Tibial artery (tissue), 4 donors: ENCODE measurements at regions not wholly inside any gene's neighbourhood (a gene's known extent, or its start where the extent isn't known, plus 50 kb on each side); places are given as distances from the start of the nearest gene placed in this dataset.

ENCODE experiments used
- DNase-seq, 2 donors: peaks; one replicate each; pipeline ENCODE4 v3.0.0-alpha.2; 2019
- H3K27ac ChIP-seq, 2 donors: fragments of 200-600 bp; sonication (generic) in 1 of 2; 1 replicate in 1 of 2; 2 replicates in 1 of 2; pipeline ENCODE4 v1.5.1; 2018 to 2019; ENCODE audit warnings: mild to moderate bottlenecking in 1 of 2
- H3K27me3 ChIP-seq, 2 donors: fragments of 200-600 bp; sonication (generic) in 1 of 2; one replicate each; pipeline versions ENCODE4 v1.5.1 to v1.6.0; 2016 to 2019
- H3K36me3 ChIP-seq, 3 donors: fragments of 200-600 bp; sonication (generic) in 2 of 3; one replicate each; pipeline ENCODE4 v1.5.1; 2016 to 2019; ENCODE audit warnings: mild to moderate bottlenecking in 2 of 3
- H3K4me1 ChIP-seq, 4 donors: fragments of 200-600 bp; sonication (generic) in 2 of 4; 1 replicate in 3 of 4; 2 replicates in 1 of 4; pipeline ENCODE4 v1.5.1; 2016 to 2019
- H3K4me3 ChIP-seq, 2 donors: fragments of 200-600 bp; sonication (generic) in 1 of 2; 1 replicate in 1 of 2; 2 replicates in 1 of 2; pipeline ENCODE4 v1.5.1; 2018 to 2019; ENCODE audit warnings: mild to moderate bottlenecking in 2 of 2
- H3K9me3 ChIP-seq, 3 donors: fragments of 200-600 bp; sonication (generic) in 1 of 3; one replicate each; pipeline ENCODE4 v1.5.1; 2016 to 2019
- intact Hi-C: fragments of 100-400 bp; cut with DNase I; formaldehyde crosslinking; loops from one replicate; pipeline ENCODE4 v1.15.0; 2023; ENCODE audit warnings: low total_unique reads
- TF ChIP-seq, protein P1 (sequence below), 2 experiments: fragments of 200-600 bp in 1 of 2; fragments of 450-650 bp in 1 of 2; IDR thresholded peaks; one replicate each; pipeline ENCODE4 v1.5.1; 2017 to 2019; ENCODE audit warnings: antibody characterized with exemption in 2 of 2, mild to moderate bottlenecking in 1 of 2, moderate library complexity in 1 of 2

DNA sequence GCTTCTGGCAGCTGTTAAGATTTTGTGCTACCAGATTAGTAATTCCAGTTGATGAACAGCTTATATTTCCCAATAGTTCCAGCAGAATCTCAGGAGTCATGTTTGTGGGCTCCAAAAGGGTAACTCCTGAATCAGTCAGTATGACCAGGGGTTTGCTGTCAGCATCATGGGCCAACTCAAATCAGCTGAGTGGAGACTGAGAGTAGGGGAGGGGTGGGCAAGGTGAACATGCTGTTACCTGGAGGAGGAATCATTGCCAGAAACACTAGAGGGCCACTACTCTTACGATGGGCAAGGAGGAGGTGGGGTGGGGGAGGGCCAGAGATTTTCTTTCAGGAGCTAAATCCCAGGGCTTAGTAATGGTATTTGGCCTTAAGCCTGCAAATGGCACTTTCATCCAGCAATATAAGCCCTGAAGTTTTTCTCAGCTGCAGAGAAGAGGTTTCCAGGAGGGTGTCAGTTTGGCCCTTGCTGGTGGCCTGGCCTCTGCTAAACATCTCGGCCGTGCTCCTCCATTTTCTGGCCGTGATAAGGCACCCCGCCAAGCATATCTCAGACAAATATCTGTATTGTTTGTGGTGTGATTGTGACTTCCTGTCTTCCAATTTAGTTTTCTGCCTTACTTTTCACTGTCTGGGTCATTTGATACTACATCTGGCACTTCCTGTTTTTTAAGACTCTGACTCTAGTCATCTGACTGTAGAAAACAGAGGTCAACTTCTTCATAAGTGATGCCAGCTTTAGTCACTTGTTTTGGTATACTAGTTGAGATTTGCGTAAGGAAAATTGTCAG lies 120.5 kb upstream of the CXCR4 start:
- Histone ChIP-seq H3K4me1 (peaks cover 0 to 5% (median 0%) of the 10 kb centered on the region in 4 donors), H3K4me3 (no peak overlapping the region), H3K27me3 (no peaks in the 10 kb centered on the region), H3K27ac (peak overlapping the region; percentile 30 to 51), H3K36me3 (no peaks in the 10 kb centered on the region), H3K9me3 (no peaks in the 10 kb centered on the region)
- intact Hi-C loops = no loop called here
- TF ChIP-seq, protein P1, sequence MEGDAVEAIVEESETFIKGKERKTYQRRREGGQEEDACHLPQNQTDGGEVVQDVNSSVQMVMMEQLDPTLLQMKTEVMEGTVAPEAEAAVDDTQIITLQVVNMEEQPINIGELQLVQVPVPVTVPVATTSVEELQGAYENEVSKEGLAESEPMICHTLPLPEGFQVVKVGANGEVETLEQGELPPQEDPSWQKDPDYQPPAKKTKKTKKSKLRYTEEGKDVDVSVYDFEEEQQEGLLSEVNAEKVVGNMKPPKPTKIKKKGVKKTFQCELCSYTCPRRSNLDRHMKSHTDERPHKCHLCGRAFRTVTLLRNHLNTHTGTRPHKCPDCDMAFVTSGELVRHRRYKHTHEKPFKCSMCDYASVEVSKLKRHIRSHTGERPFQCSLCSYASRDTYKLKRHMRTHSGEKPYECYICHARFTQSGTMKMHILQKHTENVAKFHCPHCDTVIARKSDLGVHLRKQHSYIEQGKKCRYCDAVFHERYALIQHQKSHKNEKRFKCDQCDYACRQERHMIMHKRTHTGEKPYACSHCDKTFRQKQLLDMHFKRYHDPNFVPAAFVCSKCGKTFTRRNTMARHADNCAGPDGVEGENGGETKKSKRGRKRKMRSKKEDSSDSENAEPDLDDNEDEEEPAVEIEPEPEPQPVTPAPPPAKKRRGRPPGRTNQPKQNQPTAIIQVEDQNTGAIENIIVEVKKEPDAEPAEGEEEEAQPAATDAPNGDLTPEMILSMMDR (IDR thresholded peaks at IDR 0.05) = no peak
- peak in 1 of 2 donors; percentile 44 for DNase-seq

DNA sequence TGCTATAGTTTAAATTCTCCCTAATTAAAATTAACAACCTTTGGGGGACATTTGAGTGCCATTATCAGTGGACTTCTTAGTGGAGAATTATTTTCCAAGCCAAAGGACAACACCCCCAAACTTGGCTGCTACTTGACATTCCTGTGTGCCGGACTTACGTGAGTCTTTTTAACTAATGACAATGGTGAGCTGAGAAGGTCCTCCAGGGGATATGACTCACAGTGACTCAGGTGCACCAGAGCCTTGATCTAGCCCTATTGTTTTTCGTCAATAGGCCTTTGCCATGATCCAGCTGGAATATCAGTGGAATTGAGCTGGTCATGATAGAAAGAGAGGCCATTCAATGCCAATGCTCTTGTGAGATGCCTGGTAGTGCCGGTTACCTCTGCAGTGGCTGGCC lies 118.1 kb upstream of the CXCR4 start:
- intact Hi-C loops = no loop called here
- Histone ChIP-seq H3K36me3 (no peaks in the 10 kb centered on the region), H3K27me3 (no peaks in the 10 kb centered on the region), H3K4me1 (peaks cover 0 to 5% (median 0%) of the 10 kb centered on the region in 4 donors), H3K4me3 (no peak overlapping the region), H3K9me3 (no peaks in the 10 kb centered on the region), H3K27ac (no peak overlapping the region)
- no peak for DNase-seq
- TF ChIP-seq, protein P1 (IDR thresholded peaks at IDR 0.05) = no peak

DNA sequence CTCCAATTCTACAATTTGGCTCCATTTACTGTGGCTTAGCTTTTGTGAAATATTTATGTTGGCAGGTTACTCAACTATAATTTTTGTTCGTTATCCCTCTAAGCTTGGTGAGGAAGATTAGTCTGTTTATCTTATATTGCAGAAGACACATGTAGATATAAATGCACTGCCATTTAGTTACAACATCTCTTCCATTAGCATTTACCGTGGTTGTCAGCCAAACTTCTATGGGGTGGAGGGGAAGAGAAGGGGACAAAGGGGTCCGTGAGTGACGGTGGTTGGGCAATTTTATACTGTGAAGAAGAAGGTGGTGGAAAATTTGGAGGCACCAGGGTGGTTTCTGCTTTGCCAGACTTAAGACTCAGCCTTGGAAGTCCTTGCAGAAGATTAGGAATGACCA lies 117.6 kb upstream of the CXCR4 start:
- H3K36me3 ChIP-seq = no peaks in the 10 kb centered on the region
- peaks cover 0 to 5% (median 0%) of the 10 kb centered on the region in 4 donors for H3K4me1 ChIP-seq
- TF ChIP-seq, protein P1 (IDR thresholded peaks at IDR 0.05) = no peak
- no peaks in the 10 kb centered on the region for H3K9me3 ChIP-seq
- H3K4me3 ChIP-seq = no peak overlapping the region
- intact Hi-C loops = no loop called here
- H3K27me3 ChIP-seq = no peaks in the 10 kb centered on the region
- H3K27ac ChIP-seq = no peak overlapping the region
- DNase-seq = no peak

DNA sequence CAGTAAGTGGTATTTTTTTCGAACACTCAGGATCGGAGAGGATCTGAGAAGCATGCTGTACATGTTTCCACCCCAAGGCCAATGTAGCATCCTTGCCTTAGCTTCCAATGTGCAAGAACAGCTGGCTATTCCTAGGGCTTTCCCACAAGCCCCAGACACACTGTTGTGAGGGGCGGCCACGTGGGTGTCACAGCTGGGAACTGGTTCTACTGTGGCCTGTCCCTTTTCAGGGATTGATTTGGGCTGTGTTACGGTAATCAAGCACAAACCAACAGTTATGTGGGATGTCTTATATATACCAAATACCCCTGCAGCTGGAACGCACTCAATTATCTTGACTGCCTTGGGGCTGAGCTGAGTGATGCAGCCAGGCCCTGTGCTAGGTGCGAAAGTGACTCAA lies 116.3 kb upstream of the CXCR4 start:
- peaks cover 0 to 5% (median 0%) of the 10 kb centered on the region in 4 donors for H3K4me1 ChIP-seq

DNA sequence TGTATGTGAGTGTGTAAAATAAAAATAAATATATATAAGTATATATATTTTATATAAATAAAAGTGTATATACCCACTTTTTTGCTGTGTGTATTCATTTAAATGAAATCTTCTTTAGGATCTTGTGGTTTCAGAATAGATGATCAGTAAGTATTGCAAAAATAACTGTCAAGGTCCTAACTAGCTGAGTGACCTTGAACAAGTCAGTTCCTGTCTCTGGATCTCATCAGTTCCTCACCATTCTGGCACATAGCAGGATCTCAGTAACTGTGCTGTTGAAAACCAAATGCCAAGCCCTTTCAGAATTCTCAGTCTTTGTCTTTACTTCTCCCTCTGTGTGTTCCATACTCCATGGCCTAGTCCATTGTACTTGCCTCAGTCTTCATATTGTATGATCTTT lies 115.3 kb upstream of the CXCR4 start:
- intact Hi-C loops = no loop called here
- Histone ChIP-seq H3K36me3 (no peaks in the 10 kb centered on the region), H3K27ac (no peak overlapping the region), H3K4me1 (peaks cover 0 to 4% (median 0%) of the 10 kb centered on the region in 4 donors), H3K4me3 (no peak overlapping the region), H3K27me3 (peaks cover 0 to 3% of the 10 kb centered on the region in 2 donors), H3K9me3 (no peaks in the 10 kb centered on the region)
- TF ChIP-seq, protein P1 (IDR thresholded peaks at IDR 0.05) = no peak
- no peak for DNase-seq

More for the DNA sequence above, 116.3 kb upstream of the CXCR4 start:
- intact Hi-C loops = no loop called here
- TF ChIP-seq, protein P1 (IDR thresholded peaks at IDR 0.05) = no peak
- Histone ChIP-seq H3K4me3 (no peak overlapping the region), H3K27me3 (no peaks in the 10 kb centered on the region), H3K27ac (no peak overlapping the region), H3K36me3 (no peaks in the 10 kb centered on the region), H3K9me3 (no peaks in the 10 kb centered on the region)
- DNase-seq = no peak
